ENCODE measurements at regions not wholly inside any gene's neighbourhood (a gene's known extent, or its start where the extent isn't known, plus 50 kb on each side); places are given as distances from the start of the nearest gene placed in this dataset.

DNA sequence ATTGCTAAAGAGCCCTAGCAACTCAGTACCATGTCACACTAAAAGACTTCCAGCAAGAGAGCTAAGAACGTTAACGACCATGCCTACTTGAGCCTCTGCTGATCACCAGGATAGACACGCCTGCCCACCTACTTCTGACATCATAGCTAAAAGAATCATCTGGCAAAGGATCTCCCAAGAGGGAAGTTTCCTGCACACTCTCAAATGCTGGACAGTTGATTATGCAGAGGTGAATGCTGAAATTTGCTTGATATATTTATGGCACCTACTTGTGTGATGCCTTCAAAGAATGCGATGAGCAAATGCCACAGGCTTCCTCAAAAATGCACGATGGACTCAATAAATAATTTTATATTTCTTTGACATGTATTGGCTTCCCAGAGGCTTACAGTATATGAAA, 113.6 kb downstream of the GALC start:
- no peak for DNase-seq

GRCh38 chr14:87878959-87879358, 114.0 kb downstream of the GALC start:
- DNase-seq = no peak

- DNase-seq = no peak
Observed at GRCh38 chr14:87877877-87878276, 115.1 kb downstream of the GALC start.

- DNase-seq = no peak
Observed at GRCh38 chr14:87874676-87875075, 118.3 kb downstream of the GALC start.

DNA sequence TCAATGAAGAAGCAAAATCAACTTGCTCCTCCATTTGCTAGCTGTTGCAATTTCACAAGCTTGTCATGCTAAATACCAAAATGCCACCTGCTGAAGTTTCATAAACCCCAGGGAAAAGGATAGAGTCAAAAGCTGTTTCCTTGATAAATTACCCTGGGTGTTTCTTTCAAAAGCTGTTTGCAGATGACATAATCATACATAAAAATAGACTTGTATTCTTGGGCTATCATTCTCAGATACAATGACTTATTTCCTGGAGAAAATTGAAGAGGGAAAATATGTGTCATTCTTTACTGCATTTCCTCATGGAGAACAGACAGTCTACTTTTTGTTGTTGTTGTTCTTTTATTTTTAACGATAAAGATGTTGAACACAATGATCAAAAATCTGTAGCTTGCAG, 119.2 kb downstream of the GALC start:
- no peak for DNase-seq

DNA sequence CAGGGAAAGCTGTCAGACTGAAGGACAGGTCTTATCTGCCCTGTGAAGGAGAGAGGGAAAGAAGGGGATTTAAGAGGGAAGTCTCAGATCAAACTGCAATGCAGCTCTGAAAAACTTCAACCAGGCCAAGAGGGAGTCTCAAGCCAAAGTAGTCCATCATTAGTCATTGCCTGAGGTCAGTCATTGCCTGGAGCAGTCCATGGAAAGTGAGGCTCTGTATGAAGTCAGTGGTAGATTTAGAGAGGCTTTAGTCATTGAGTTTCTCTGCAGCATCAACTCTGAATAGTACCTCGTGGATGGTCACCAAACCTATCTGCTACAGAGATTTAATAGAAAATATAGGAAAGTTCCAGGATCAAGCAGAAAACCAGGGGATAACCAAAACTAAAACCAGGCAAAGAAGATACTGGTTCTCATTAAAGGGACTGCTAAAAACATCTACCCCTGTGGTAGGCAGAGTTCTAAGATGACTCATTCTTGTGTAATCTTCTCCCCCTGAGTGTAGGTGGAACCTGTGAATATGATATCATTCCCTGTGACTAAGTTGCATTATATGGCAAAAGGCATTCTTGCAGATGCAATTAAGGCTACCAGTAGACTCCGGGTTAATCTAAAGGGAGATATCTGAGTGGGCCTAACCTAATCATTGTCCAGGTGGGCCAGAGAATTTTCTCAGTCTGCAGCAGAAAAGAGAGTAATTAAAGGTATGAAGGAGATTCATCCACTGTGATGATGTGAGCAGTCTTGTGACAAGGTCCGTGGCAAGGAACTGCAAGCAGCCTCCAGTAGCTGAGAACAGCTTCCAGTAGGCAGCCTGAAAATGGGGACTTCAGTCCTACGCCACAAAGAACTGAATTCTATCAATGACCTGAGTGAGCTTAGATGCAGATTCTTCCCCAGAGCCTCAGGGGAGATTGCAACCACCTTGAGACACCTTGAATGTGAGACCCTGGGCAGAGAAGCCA, 123.1 kb downstream of the GALC start:
- no peak for DNase-seq

DNA sequence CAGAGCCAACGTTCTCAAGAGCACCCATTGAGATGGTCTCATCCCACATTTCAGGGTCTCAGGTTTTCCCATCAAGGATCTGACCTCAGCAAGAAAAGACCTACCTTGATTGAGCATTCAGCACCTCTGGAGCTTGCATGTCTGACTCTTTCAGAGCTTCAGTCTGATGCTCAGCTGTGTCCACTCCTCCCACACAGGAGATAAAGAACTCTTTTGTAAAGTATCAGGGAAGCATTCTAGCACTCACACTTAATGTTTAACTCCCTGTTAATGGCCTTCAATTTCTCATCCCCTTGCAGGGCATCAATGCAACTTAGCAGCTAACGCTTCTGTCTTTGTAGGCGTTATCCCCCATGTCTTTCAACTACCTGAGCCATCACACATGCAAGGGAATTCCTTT, 124.1 kb downstream of the GALC start:
- DNase-seq = no peak

DNA sequence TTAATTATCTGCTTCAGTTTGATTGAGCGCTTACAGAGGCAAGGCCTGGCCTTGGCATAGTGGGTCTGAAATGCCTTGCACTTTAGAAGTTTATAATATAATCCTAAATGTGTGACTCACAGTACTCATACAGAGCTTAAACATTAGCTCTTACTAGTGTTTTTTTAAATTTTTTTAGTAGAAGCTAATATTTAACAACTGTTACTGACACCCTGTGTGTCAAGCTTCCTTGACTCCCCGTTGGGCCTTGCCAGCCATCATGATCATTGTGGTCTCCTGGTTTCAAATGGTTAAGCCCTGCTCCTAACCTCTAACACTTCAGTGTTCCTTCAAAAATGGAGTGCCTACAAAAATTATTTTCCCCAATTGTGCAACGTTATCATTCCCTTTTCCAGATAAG, 126.9 kb downstream of the GALC start:
- DNase-seq = no peak

DNA sequence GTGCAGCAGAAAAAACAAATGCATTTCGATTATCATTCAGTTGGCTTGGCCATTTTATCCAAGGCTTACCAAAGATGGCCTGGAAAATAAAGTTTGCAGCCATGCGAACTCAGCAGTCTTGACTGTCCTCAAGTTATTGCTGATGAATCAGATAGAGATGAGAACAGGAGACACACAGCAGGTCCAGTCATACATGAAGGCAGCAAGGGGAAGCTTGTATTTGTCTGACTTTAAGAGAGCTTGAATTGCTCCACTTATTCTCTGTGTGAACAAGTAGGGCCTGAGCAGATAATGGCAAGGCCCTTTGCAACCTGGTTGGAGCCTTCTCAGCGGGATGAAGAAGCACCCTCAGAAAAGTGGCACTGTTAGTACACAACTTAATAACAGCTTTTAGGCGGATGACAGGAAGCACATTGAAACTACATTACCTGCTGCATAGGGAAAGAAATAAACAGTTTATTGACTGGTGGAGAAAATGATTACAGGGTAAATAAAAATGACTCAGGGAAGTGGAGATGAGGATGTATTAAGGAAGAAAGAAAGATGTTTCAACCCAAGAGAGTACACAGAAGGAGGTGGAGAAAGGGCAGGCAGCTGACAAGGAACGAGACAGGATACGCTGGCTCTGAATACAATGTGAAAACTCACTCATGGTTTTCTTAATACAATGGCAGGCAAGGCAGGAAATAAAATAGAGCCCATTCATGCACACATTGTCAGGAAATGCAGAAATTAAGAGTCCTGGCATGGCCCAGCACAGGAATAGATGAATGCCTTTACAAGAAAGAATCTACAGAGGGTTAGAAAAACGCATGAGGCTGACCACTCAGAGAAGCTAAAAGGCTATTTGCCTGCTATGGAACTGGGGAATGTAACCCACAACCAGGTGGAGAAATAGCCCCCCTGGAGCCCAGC, 128.4 kb downstream of the GALC start:
- DNase-seq = no peak

DNA sequence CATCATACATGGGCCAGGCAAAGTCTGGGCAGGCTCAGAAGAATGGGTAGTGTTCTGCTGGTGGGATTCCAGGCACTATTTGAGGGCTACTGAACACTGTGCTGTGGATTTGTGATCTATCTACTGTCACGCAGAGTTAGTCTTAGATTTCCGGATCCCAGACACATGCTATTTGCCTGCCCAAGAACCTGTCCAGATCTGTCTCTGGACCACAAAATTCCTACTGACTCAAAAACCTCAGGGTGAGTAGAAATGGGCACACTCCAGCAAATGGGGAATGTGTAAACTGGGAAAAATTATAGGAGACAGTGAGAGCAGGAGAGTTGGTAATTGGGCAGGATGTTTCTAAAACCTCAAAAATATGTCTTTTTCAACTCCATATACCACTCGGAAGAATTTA, 129.9 kb downstream of the GALC start:
- DNase-seq = no peak

DNA sequence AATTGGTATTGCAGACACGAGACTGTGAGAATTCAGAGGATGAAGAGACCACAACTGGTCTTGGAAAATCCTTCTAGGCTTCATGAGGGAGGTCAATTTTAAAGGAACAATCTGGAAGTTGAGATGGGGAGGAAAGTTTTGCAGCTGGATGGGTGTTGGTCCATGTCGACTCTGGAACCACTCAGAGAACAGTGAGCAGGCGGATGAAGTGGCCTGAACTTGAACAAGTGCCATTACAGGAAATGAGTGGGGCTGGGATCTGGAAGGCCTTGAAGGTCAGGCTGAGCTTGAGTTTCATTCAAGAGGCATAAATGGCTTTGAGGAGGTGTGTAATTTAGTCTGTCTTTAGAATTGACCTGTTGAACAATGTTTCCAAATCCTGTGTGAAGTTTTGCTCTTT, 140.9 kb downstream of the GALC start:
- no peak for DNase-seq

DNA sequence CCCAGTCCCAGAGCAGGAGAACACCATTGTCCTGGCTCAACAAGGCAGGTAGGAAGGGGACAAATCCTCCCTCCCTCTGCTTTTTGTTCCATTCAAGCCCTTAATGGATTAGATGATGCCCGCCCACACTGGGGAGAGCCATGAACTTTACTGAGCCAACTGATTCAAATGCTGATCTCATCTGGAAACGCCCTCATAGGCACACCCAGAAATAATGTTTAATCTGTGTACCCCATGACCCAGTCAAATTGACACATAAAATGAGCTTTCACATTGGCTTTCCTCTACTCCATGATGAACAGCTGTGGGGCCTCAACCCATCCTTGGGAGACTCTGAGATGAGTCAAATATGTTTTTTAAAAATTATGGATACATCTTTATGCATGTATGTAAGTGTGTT, 141.8 kb downstream of the GALC start:
- no peak for DNase-seq

- no peak for DNase-seq
Observed at GRCh38 chr14:87847216-87847755, 145.7 kb downstream of the GALC start.

GRCh38 chr14:87840906-87841305, 152.1 kb downstream of the GALC start:
- DNase-seq = no peak

DNA sequence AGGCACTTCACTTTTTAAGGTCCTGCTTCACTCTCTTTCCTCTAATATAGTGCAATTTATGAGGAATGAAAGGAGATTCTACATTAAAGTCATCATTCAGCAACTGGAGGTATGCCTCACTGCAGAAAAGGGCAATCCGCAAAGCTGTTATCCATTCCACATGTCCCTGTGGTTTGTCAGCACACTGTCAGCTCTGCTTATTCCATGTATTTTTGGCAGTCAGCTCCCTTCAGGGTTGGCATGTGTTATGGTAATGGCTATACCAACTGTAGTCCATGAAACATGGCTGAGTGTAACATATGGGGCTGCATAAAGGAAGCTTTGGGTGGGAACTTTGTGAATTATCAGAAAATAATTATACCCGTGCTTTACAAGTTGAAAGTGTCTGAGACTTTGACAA, 154.1 kb downstream of the GALC start:
- DNase-seq = no peak

- no peak for DNase-seq
Observed at GRCh38 chr14:87837296-87837695, 155.7 kb downstream of the GALC start.

DNA sequence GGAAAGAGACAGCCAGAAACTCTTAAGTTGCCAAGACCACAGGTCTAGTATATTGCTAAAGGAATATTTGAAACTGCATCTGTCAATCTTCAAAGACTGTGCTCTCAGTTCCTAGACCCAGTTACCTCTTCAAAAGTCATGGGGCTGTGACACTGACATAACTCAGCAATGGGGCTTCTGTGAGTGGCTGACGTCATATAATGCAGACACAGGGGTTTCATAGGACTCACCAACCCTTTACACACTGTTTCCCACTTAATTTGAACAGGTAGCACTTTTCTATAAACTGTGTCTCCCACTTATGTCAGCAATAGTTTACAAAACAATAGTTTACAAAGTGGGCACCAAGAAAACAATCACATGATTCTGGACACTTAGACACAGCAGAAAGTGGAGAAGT, 158.4 kb downstream of the GALC start:
- DNase-seq = no peak

DNA sequence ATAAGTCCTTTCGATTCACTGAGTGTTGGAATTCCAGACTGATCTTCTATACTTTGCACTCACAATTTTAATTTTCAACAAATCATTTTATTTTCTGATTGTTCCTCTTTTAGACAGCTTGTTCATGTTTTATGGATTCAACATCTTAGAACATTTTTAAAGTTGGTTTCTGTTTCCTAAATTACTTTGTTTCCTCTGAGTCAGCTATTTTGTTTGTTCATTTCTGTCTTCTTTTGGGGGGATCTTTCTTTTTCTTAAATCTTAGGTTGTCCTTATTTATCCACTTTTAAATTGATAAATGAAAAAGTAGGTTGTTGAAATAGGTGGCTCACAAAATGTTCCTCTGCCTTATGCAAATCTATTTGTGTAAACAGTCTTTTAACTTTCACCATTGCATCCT, 160.0 kb downstream of the GALC start:
- DNase-seq = no peak

DNA sequence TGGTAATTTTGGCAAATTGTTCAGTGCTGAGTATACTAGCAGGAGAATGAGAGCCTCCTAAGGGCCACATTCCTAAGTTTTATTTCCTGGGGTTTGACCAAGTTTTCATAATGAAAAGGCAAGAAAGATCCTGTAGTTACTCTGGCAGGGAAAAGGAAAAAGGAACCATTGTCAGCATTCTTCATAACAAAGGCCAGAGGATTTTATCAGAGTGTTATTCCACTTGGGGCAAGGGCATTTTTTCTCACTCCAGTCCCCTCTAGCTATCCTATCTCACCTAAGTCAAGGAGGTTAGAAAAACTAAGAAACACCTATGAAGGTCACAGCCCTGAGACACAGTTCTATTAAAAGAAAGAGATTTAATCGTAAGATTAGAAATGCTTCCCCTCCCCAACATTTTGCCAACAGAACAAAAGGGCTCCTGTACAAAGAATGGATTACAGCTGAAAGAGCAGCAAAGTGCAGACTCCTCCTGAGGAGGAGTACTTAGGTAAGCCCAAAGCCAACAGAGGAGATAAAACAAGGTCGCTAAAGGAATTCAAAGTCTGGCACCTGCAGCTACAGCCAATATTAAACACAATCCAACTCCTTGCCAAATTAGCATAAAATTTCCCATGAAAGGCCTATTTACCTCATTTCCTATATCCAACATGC, 162.4 kb downstream of the GALC start:
- no peak for DNase-seq

DNA sequence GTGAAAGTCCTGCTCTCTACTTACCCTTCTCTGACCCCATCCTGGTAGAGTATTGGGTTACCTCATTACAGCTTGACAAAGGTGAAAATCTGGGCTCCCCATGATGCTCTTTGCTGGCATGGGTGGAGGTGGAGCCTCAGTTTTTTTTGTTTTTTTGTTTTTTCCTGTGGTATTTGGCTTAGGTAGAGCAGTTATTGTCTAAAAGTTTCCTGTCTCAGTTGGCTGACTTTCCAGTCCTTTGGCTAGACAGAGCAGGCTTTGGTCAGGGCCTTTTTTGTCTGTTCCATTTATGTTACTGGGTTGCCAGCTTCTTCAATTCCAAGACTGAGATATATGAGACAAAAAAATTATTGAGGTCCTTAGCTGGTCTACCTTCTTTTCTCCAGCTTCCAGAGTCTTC, 163.4 kb downstream of the GALC start:
- DNase-seq = no peak

DNA sequence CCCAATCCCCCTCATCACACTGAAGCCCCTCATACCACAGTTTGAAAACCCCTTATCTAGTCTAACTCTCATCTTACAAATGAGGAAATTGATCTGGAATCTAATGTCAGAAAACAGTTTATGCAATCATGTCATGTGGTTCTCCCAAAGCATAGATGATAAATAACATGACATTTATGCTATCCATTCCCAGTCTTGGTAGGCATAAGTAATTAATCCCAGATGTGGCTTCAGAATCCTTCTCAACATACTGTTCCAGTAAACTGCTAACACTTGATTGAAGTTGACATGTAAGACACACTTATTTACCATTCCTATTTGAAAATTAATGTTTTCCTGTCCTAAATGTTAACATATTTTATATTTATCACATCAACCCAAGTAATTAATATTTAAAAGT, 168.7 kb downstream of the GALC start:
- DNase-seq = no peak

- DNase-seq = no peak
Observed at GRCh38 chr14:87816416-87816815, 176.6 kb downstream of the GALC start.

DNA sequence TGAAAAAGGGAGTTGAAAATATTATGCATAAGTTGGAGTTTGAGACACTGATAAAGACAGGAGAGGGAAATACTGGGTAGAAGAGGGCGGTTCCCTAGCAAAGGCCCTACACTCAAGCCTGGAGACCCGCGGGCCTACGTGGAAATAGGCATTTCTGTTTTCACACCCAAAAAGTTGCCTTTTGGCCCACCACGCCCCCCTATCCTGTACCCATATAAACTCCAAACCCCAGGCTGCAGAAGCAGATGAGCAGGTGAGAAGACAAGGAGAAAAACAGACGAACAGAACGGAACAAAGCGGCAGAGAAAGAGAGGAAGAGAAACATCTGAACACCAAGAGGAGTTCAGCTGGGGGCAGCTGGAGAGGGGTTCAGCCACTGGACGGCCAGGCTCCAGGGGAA, 177.9 kb downstream of the GALC start:
- no peak for DNase-seq

Data from stimulated activated CD8-positive, alpha-beta memory T cell treated with anti-CD3 and anti-CD28 coated beads, Interleukin-4, amount 100 ng/mL, for 48 hours (primary cell).